B cell (primary cell): ENCODE measurements at regions not wholly inside any gene's neighbourhood (a gene's known extent, or its start where the extent isn't known, plus 50 kb on each side); places are given as distances from the start of the nearest gene placed in this dataset.

Experiments used
- CTCF ChIP-seq: fragments of 200-600 bp; IDR thresholded peaks from one replicate; pipeline ENCODE4 v1.8.0; 2022; ENCODE audit warnings: antibody characterized with exemption, mild to moderate bottlenecking
- EZH2 ChIP-seq: IDR thresholded peaks from 2 replicates; pipeline ENCODE4 v1.6.1; 2012; ENCODE audit warnings: borderline replicate concordance, low read depth, mild to moderate bottlenecking, moderate library complexity, low read length; ENCODE audit not compliant: insufficient read depth, poor library complexity, severe bottlenecking

DNA sequence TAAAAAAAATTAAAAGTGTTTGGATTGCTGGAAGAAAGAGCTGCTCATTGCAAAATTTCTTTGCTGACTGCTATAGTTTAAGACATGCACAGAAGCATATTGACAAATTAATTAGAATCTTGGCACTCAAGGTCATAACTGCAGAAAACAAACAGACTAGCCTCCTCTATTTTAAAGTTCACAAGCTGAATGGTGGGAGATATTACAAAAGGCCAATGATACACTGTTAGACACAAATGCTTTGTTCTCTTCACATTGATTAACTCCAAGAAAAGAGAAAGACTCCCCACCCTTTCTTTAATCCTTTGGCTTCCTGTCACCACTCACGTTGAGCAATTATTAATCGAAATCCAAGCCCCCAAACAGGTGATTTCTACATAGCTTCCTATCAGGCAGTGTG is 69.1 kb downstream of the PTCHD4 start:
- TF ChIP-seq EZH2, result no peak
- TF ChIP-seq CTCF, result no peak
